ENCODE measurements at regions not wholly inside any gene's neighbourhood (a gene's known extent, or its start where the extent isn't known, plus 50 kb on each side); places are given as distances from the start of the nearest gene placed in this dataset.

DNA sequence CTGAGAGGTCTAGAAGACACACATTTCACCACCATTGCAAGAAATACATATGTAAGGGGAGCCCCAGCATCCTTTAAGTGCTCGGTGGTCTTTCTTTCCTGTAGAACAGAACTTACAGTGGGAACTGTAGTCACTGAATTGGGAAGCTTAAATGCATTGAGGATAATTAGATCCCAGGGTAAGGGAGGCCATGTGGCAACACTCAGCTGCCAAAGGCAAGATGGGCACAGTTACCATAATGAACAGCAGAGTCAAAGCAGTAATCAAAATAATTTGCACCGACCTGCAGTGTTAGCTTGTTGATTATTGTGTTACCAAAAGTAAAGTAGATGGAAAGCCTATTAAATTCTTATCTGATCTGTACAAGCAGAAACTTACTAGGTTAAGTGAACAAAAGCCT, 291.2 kb upstream of the PCDH20 start:
- no TSS peak for BruUV-seq (replicated peaks)
- Histone ChIP-seq H3K4me2 (ENCODE audit: low read depth, low read length) (no peak overlapping the region), H3K36me3 (replicated peaks in 1 of 2; ENCODE audit: control insufficient read depth in 1 of 2, insufficient read depth in 2 of 2, low read length in 2 of 2) (no peaks in the 10 kb centered on the region), H3K9ac (ENCODE audit: insufficient read depth, low read depth, low read length) (no peak overlapping the region), H3K27me3 (ENCODE audit: control insufficient read depth in 1 of 2, insufficient read depth in 2 of 2, low read length in 2 of 2) (no peaks in the 10 kb centered on the region), H3K79me2 (ENCODE audit: insufficient read depth, low read length) (no peaks in the 10 kb centered on the region), H4K20me1 (ENCODE audit: insufficient read depth, low read length) (no peaks in the 10 kb centered on the region), H3K9me3 (ENCODE audit: low read length) (peaks cover 78% of the 10 kb centered on the region), H3K4me1 (ENCODE audit: insufficient read depth, low read length) (no peaks in the 10 kb centered on the region), H3K27ac (ENCODE audit: extremely low read length, insufficient read depth, low read length) (no peak overlapping the region), H2AFZ (ENCODE audit: low read length) (no peak overlapping the region), H3K4me3 (replicated peaks in 1 of 3; ENCODE audit: insufficient read depth in 1 of 3, low read depth in 2 of 3, low read length in 3 of 3) (no peak overlapping the region)
- DNase-seq (ENCODE audit: low spot score) (no peak), FAIRE-seq (no peak), ATAC-seq (no peak)
- CTCF ChIA-PET (ENCODE audit: low intra/inter-chr PET ratio, low total read pairs), result no interaction called here
- in situ Hi-C loops (cut with HindIII; ENCODE audit: extremely low pct_ligation_motif_present, low pct_unique_long_range_greater_than_20kb) (no loop called here), intact Hi-C loops (cut with micrococcal nuclease; ENCODE audit: unreplicated experiment) (no loop called here)
- POLR2A ChIA-PET, result no interaction called here
- 0% methylated on average over 2 of the region's 2 CpGs for WGBS (ENCODE audit: low lambda C conversion rate)
- no peak for TF ChIP-seq SIN3B (IDR thresholded peaks at IDR 0.05; ENCODE audit: low read length)
- no peak for TF ChIP-seq NFIB (CRISPR knock-in tag; IDR thresholded peaks at IDR 0.05; ENCODE audit: borderline replicate concordance)
- no peak for TF ChIP-seq HMGA1 (CRISPR knock-in tag; conservative IDR thresholded peaks at IDR 0.05)
- TF ChIP-seq, protein P1, sequence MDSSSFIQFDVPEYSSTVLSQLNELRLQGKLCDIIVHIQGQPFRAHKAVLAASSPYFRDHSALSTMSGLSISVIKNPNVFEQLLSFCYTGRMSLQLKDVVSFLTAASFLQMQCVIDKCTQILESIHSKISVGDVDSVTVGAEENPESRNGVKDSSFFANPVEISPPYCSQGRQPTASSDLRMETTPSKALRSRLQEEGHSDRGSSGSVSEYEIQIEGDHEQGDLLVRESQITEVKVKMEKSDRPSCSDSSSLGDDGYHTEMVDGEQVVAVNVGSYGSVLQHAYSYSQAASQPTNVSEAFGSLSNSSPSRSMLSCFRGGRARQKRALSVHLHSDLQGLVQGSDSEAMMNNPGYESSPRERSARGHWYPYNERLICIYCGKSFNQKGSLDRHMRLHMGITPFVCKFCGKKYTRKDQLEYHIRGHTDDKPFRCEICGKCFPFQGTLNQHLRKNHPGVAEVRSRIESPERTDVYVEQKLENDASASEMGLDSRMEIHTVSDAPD (CRISPR knock-in tag; IDR thresholded peaks at IDR 0.05), result no peak
- TF ChIP-seq, protein P2, sequence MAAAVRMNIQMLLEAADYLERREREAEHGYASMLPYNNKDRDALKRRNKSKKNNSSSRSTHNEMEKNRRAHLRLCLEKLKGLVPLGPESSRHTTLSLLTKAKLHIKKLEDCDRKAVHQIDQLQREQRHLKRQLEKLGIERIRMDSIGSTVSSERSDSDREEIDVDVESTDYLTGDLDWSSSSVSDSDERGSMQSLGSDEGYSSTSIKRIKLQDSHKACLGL (CRISPR knock-in tag; IDR thresholded peaks at IDR 0.05), result no peak

DNA sequence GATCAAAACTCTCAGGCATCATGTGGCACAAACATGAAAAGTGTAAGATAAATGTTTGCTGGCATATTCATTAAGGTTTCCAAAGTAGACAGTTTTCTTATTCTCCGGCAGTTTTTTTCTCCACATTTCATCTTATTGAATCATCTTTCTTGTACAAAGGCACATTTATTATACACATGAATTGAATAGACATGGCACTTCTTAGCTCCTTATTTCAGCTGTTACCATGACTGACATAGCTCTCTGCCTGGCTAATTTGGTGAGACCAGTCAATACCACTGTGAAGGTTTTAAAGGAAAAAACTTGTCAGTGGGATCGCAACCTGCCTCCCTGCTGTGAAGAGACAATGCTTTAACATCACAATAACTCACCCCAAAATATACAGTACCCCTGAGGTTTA, 285.0 kb upstream of the PCDH20 start:
- WGBS (ENCODE audit: low lambda C conversion rate), result 46% methylated on average over 2 of the region's 2 CpGs
- Histone ChIP-seq H3K4me3 (replicated peaks in 1 of 3; ENCODE audit: insufficient read depth in 1 of 3, low read depth in 2 of 3, low read length in 3 of 3) (no peak overlapping the region), H3K9ac (ENCODE audit: insufficient read depth, low read depth, low read length) (no peak overlapping the region), H4K20me1 (ENCODE audit: insufficient read depth, low read length) (no peaks in the 10 kb centered on the region), H3K4me1 (ENCODE audit: insufficient read depth, low read length) (no peaks in the 10 kb centered on the region), H3K36me3 (replicated peaks in 1 of 2; ENCODE audit: control insufficient read depth in 1 of 2, insufficient read depth in 2 of 2, low read length in 2 of 2) (no peaks in the 10 kb centered on the region), H2AFZ (ENCODE audit: low read length) (no peak overlapping the region), H3K27me3 (ENCODE audit: control insufficient read depth in 1 of 2, insufficient read depth in 2 of 2, low read length in 2 of 2) (no peaks in the 10 kb centered on the region; a peak in 1 of 5 replicates), H3K9me3 (ENCODE audit: low read length) (peaks cover 35% of the 10 kb centered on the region), H3K79me2 (ENCODE audit: insufficient read depth, low read length) (no peaks in the 10 kb centered on the region), H3K27ac (ENCODE audit: extremely low read length, insufficient read depth, low read length) (no peak overlapping the region), H3K4me2 (ENCODE audit: low read depth, low read length) (no peak overlapping the region)
- ChIA-PET CTCF (ENCODE audit: low intra/inter-chr PET ratio, low total read pairs) (no interaction called here), POLR2A (no interaction called here)
- no peak for ATAC-seq
- no peak for FAIRE-seq
- intact Hi-C loops (cut with micrococcal nuclease; ENCODE audit: unreplicated experiment) (no loop called here), in situ Hi-C loops (cut with HindIII; ENCODE audit: extremely low pct_ligation_motif_present, low pct_unique_long_range_greater_than_20kb) (no loop called here)
- BruUV-seq (replicated peaks), result no TSS peak
- DNase-seq (ENCODE audit: low spot score), result no peak
- TF ChIP-seq ZNF629 (CRISPR knock-in tag; conservative IDR thresholded peaks at IDR 0.05) (no peak), ZNF260 (CRISPR knock-in tag; IDR thresholded peaks at IDR 0.05; ENCODE audit: borderline replicate concordance, low read depth) (no peak), NFE2L2 (IDR thresholded peaks at IDR 0.05; ENCODE audit: low read length) (no peak), REL (CRISPR knock-in tag; conservative IDR thresholded peaks at IDR 0.05) (no peak), GTF2F1 (IDR thresholded peaks at IDR 0.05; ENCODE audit: low read length) (no peak), ZSCAN12 (CRISPR knock-in tag; IDR thresholded peaks at IDR 0.05) (no peak), ZNF230 (CRISPR knock-in tag; IDR thresholded peaks at IDR 0.05) (no peak), PAX8 (CRISPR knock-in tag; IDR thresholded peaks at IDR 0.05; ENCODE audit: borderline replicate concordance) (no peak)
- TF ChIP-seq, protein P3, sequence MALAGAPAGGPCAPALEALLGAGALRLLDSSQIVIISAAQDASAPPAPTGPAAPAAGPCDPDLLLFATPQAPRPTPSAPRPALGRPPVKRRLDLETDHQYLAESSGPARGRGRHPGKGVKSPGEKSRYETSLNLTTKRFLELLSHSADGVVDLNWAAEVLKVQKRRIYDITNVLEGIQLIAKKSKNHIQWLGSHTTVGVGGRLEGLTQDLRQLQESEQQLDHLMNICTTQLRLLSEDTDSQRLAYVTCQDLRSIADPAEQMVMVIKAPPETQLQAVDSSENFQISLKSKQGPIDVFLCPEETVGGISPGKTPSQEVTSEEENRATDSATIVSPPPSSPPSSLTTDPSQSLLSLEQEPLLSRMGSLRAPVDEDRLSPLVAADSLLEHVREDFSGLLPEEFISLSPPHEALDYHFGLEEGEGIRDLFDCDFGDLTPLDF (CRISPR knock-in tag; IDR thresholded peaks at IDR 0.05), result no peak
- TF ChIP-seq, protein P4, sequence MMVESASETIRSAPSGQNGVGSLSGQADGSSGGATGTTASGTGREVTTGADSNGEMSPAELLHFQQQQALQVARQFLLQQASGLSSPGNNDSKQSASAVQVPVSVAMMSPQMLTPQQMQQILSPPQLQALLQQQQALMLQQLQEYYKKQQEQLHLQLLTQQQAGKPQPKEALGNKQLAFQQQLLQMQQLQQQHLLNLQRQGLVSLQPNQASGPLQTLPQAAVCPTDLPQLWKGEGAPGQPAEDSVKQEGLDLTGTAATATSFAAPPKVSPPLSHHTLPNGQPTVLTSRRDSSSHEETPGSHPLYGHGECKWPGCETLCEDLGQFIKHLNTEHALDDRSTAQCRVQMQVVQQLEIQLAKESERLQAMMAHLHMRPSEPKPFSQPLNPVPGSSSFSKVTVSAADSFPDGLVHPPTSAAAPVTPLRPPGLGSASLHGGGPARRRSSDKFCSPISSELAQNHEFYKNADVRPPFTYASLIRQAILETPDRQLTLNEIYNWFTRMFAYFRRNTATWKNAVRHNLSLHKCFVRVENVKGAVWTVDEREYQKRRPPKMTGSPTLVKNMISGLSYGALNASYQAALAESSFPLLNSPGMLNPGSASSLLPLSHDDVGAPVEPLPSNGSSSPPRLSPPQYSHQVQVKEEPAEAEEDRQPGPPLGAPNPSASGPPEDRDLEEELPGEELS (CRISPR knock-in tag; IDR thresholded peaks at IDR 0.05), result no peak
- TF ChIP-seq, protein P2 (CRISPR knock-in tag; IDR thresholded peaks at IDR 0.05), result no peak
